Loucy (cell line): ENCODE measurements at regions not wholly inside any gene's neighbourhood (a gene's known extent, or its start where the extent isn't known, plus 50 kb on each side); places are given as distances from the start of the nearest gene placed in this dataset.

Experiments used
- H2AFZ ChIP-seq: fragments of 200-600 bp; sonication (generic); 2 replicates; pipeline ENCODE4 v1.6.0; 2016; ENCODE audit warnings: antibody characterized with exemption, mild to moderate bottlenecking, low read length, moderate library complexity
- H3F3A ChIP-seq: fragments of 200-600 bp; 2 replicates; pipeline ENCODE4 v1.6.0; 2016; ENCODE audit warnings: antibody characterized with exemption, low read depth, mild to moderate bottlenecking
- H3K27me3 ChIP-seq: fragments of 200-600 bp; sonication (generic); 2 replicates; pipeline ENCODE4 v1.6.1; 2014; ENCODE audit warnings: low read length, mild to moderate bottlenecking; ENCODE audit not compliant: insufficient read depth, poor library complexity, severe bottlenecking
- H3K36me3 ChIP-seq: fragments of 200-600 bp; sonication (generic); 2 replicates; pipeline ENCODE4 v1.6.1; 2016; ENCODE audit warnings: low read length; ENCODE audit not compliant: insufficient read depth
- H3K4me1 ChIP-seq: fragments of 200-600 bp; sonication (generic); 2 replicates; pipeline ENCODE4 v1.5.1; 2014; ENCODE audit warnings: low read length, mild to moderate bottlenecking; ENCODE audit not compliant: insufficient read depth, poor library complexity, severe bottlenecking
- H3K4me2 ChIP-seq: fragments of 200-600 bp; sonication (generic); 2 replicates; pipeline ENCODE4 v1.6.0; 2014; ENCODE audit warnings: antibody characterized with exemption, low read length, low read depth, mild to moderate bottlenecking; ENCODE audit not compliant: poor library complexity, severe bottlenecking
- H3K4me3 ChIP-seq: fragments of 200-600 bp; sonication (generic); 2 replicates; pipeline ENCODE4 v1.5.1; 2014; ENCODE audit warnings: low read length, mild to moderate bottlenecking, mixed read lengths; ENCODE audit not compliant: poor library complexity, severe bottlenecking
- H3K79me2 ChIP-seq: fragments of 200-600 bp; sonication (generic); 2 replicates; pipeline ENCODE4 v1.6.1; 2014; ENCODE audit warnings: low read length; ENCODE audit not compliant: insufficient read depth
- H3K9ac ChIP-seq: fragments of 200-600 bp; sonication (generic); 2 replicates; pipeline ENCODE4 v1.6.0; 2014; ENCODE audit warnings: mild to moderate bottlenecking, low read depth, low read length, moderate library complexity; ENCODE audit not compliant: poor library complexity, severe bottlenecking
- H3K9me2 ChIP-seq: fragments of 200-600 bp; sonication (generic); replicated peaks from 2 replicates; pipeline ENCODE4 v1.6.1; 2016; ENCODE audit warnings: low read depth, low read length, mixed read lengths
- H3K9me3 ChIP-seq: fragments of 200-600 bp; sonication (generic); 2 replicates; pipeline ENCODE4 v1.6.1; 2014; ENCODE audit warnings: mild to moderate bottlenecking, antibody characterized with exemption, low read length, low read depth; ENCODE audit not compliant: insufficient read depth
- H4K20me1 ChIP-seq: fragments of 200-600 bp; sonication (generic); 2 replicates; pipeline ENCODE4 v1.6.0; 2014; ENCODE audit warnings: antibody characterized with exemption, low read length, mild to moderate bottlenecking; ENCODE audit not compliant: insufficient read depth, poor library complexity, severe bottlenecking
- CTCF ChIP-seq: fragments of 200-600 bp; sonication (generic); conservative IDR thresholded peaks from 2 replicates; pipeline ENCODE4 v1.5.1; 2014; ENCODE audit warnings: mild to moderate bottlenecking, antibody characterized with exemption, low read length
- EZH2phosphoT487 ChIP-seq: fragments of 200-600 bp; IDR thresholded peaks from 2 replicates; pipeline ENCODE4 v1.6.1; 2018; ENCODE audit warnings: antibody characterized with exemption, mild to moderate bottlenecking, moderate library complexity, borderline replicate concordance

DNA sequence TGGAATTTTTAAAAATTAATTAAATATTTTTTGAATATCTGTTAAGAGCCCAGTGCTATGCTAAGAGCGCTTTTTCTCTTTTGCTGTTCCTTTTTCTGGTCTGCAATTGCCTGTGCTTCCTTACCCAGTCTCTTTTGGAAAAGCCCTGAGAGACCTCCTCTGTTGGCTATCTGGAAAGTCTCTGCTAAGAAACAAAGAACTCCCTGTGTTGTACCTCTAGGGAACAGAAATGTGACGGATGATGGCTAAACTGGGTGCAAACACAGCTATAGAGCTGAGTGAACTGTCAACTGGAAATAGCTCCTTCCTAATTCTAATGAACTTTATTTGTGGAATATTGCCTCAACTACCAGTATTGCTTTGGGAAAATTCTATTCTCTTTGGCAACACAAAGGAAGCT lies 261.6 kb upstream of the NOVA1 start:
- H3F3A ChIP-seq, result no peaks in the 10 kb centered on the region
- no peaks in the 10 kb centered on the region for H3K36me3 ChIP-seq
- H2AFZ ChIP-seq, result no peak overlapping the region
- H3K9me3 ChIP-seq, result no peaks in the 10 kb centered on the region
- no peaks in the 10 kb centered on the region for H3K9me2 ChIP-seq
- no peaks in the 10 kb centered on the region for H3K4me1 ChIP-seq
- H3K4me3 ChIP-seq, result no peak overlapping the region
- H3K4me2 ChIP-seq, result no peak overlapping the region
- no peaks in the 10 kb centered on the region for H3K27me3 ChIP-seq
- H4K20me1 ChIP-seq, result no peaks in the 10 kb centered on the region
- TF ChIP-seq EZH2phosphoT487 (no peak), CTCF (no peak)
- no peaks in the 10 kb centered on the region for H3K79me2 ChIP-seq
- H3K9ac ChIP-seq, result no peak overlapping the region

DNA sequence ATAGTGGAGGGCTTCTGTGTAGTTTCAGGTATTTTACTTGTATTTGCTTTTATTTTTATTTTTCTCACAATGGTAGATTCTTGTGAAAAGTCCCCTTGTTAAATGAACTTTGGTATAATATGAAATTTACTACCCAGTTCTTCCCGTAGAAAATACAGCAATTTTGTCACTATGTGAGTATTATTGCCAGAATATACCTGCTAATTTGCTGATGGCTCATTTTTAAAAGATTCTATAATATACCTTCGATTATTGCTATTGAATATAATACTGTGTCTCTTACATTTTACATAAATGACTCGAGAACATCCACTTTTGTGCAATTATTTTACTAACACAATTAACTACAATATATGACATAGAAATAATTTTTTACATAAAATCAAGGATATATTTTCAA lies 262.3 kb upstream of the NOVA1 start:
- Histone ChIP-seq H3K27me3 (no peaks in the 10 kb centered on the region), H3K9me2 (no peaks in the 10 kb centered on the region), H3K36me3 (no peaks in the 10 kb centered on the region), H3K79me2 (no peaks in the 10 kb centered on the region), H3K9me3 (no peaks in the 10 kb centered on the region), H3K4me1 (no peaks in the 10 kb centered on the region), H4K20me1 (no peaks in the 10 kb centered on the region), H3K4me2 (no peak overlapping the region), H3F3A (no peaks in the 10 kb centered on the region), H3K9ac (no peak overlapping the region), H2AFZ (no peak overlapping the region), H3K4me3 (no peak overlapping the region)
- TF ChIP-seq EZH2phosphoT487 (no peak), CTCF (no peak)

- H3K9ac ChIP-seq, result no peak overlapping the region
- no peaks in the 10 kb centered on the region for H3K4me1 ChIP-seq
- H3K9me2 ChIP-seq, result no peaks in the 10 kb centered on the region
- no peaks in the 10 kb centered on the region for H4K20me1 ChIP-seq
- no peak overlapping the region for H3K4me3 ChIP-seq
- no peaks in the 10 kb centered on the region for H3K27me3 ChIP-seq
- H2AFZ ChIP-seq, result no peak overlapping the region
- H3K4me2 ChIP-seq, result no peak overlapping the region
- no peaks in the 10 kb centered on the region for H3F3A ChIP-seq
- no peaks in the 10 kb centered on the region for H3K9me3 ChIP-seq
- no peaks in the 10 kb centered on the region for H3K79me2 ChIP-seq
- TF ChIP-seq CTCF (no peak), EZH2phosphoT487 (no peak)
- no peaks in the 10 kb centered on the region for H3K36me3 ChIP-seq
Observed at GRCh38 chr14:26863736-26864135, 265.9 kb upstream of the NOVA1 start.
